Spinal cord (tissue), 9 donors: ENCODE measurements at regions not wholly inside any gene's neighbourhood (a gene's known extent, or its start where the extent isn't known, plus 50 kb on each side); places are given as distances from the start of the nearest gene placed in this dataset.

Experiments used
- DNase-seq, 6 donors: peaks; one replicate each; pipeline versions ENCODE4 v3.0.0 to v3.0.0-alpha.2; 2013 to 2015; ENCODE audit warnings: low spot score in 6 of 6, low read depth in 4 of 6
- H3K27ac ChIP-seq: one replicate; pipeline ENCODE4 v1.5.1; 2013; ENCODE audit warnings: low read depth, low read length, control low read depth
- H3K27me3 ChIP-seq: one replicate; pipeline ENCODE4 v1.6.1; 2013; ENCODE audit warnings: low read length; ENCODE audit not compliant: control insufficient read depth, insufficient read depth
- H3K36me3 ChIP-seq: one replicate; pipeline ENCODE4 v1.6.1; 2013; ENCODE audit warnings: low read length; ENCODE audit not compliant: control insufficient read depth, insufficient read depth
- H3K4me1 ChIP-seq: one replicate; pipeline ENCODE4 v1.6.1; 2013; ENCODE audit warnings: low read length; ENCODE audit not compliant: control insufficient read depth, insufficient read depth
- H3K4me3 ChIP-seq: one replicate; pipeline ENCODE4 v1.5.1; 2013; ENCODE audit warnings: low read depth, low read length, control low read depth
- H3K9me3 ChIP-seq: one replicate; pipeline ENCODE4 v1.6.1; 2013; ENCODE audit warnings: low read length; ENCODE audit not compliant: control insufficient read depth, insufficient read depth
- WGBS: methylation state at CpG from one replicate; pipeline ENCODE4 v1.1.5; 2013; ENCODE audit warnings: missing lambda C conversion rate; ENCODE audit not compliant: insufficient coverage; 5-methylcytosine and 5-hydroxymethylcytosine counted together
- donor health status: healthy.

- no peak for DNase-seq
- Histone ChIP-seq H3K27me3 (no peaks in the 10 kb centered on the region), H3K4me3 (no peak overlapping the region), H3K9me3 (no peaks in the 10 kb centered on the region), H3K36me3 (no peaks in the 10 kb centered on the region), H3K27ac (no peak overlapping the region), H3K4me1 (no peaks in the 10 kb centered on the region)
- 87% methylated on average over 6 of the region's 6 CpGs for WGBS
Observed at GRCh38 chr13:21999666-22000065, 328.8 kb downstream of the FGF9 start.

GRCh38 chr13:22000191-22000590 lies 329.3 kb downstream of the FGF9 start:
- 96% methylated on average over 8 of the region's 12 CpGs for WGBS
- no peak overlapping the region for H3K27ac ChIP-seq
- DNase-seq: no peak

GRCh38 chr13:22001336-22001735 lies 330.5 kb downstream of the FGF9 start:
- Histone ChIP-seq H3K4me3 (no peak overlapping the region), H3K9me3 (no peaks in the 10 kb centered on the region), H3K27ac (no peak overlapping the region), H3K27me3 (no peaks in the 10 kb centered on the region), H3K4me1 (no peaks in the 10 kb centered on the region), H3K36me3 (no peaks in the 10 kb centered on the region)
- 74% methylated on average over 9 of the region's 9 CpGs for WGBS
- DNase-seq: no peak

More at GRCh38 chr13:22000191-22000590, 329.3 kb downstream of the FGF9 start:
- Histone ChIP-seq H3K27me3 (no peaks in the 10 kb centered on the region), H3K36me3 (no peaks in the 10 kb centered on the region), H3K9me3 (no peaks in the 10 kb centered on the region), H3K4me3 (no peak overlapping the region), H3K4me1 (no peaks in the 10 kb centered on the region)

- WGBS: 74% methylated on average over 4 of the region's 4 CpGs
- no peaks in the 10 kb centered on the region for H3K27me3 ChIP-seq
- H3K4me1 ChIP-seq: no peaks in the 10 kb centered on the region
- no peaks in the 10 kb centered on the region for H3K36me3 ChIP-seq
- no peak overlapping the region for H3K4me3 ChIP-seq
- no peaks in the 10 kb centered on the region for H3K9me3 ChIP-seq
- H3K27ac ChIP-seq: no peak overlapping the region
- no peak for DNase-seq
Observed at GRCh38 chr13:22002893-22003292, 332.0 kb downstream of the FGF9 start.

- no peak for DNase-seq
- WGBS: 94% methylated on average over 8 of the region's 8 CpGs
- no peaks in the 10 kb centered on the region for H3K36me3 ChIP-seq
- no peak overlapping the region for H3K27ac ChIP-seq
- no peak overlapping the region for H3K4me3 ChIP-seq
- no peaks in the 10 kb centered on the region for H3K9me3 ChIP-seq
- no peaks in the 10 kb centered on the region for H3K4me1 ChIP-seq
- H3K27me3 ChIP-seq: no peaks in the 10 kb centered on the region
Observed at GRCh38 chr13:22009500-22009899, 338.6 kb downstream of the FGF9 start.

- Histone ChIP-seq H3K4me3 (no peak overlapping the region), H3K27me3 (no peaks in the 10 kb centered on the region), H3K9me3 (no peaks in the 10 kb centered on the region), H3K27ac (no peak overlapping the region), H3K36me3 (no peaks in the 10 kb centered on the region), H3K4me1 (no peaks in the 10 kb centered on the region)
- no peak for DNase-seq
- 91% methylated on average over 4 of the region's 6 CpGs for WGBS
Observed at GRCh38 chr13:22009937-22010336, 339.1 kb downstream of the FGF9 start.

GRCh38 chr13:22012686-22013085 lies 341.8 kb downstream of the FGF9 start:
- Histone ChIP-seq H3K27me3 (no peaks in the 10 kb centered on the region), H3K4me1 (no peaks in the 10 kb centered on the region), H3K4me3 (no peak overlapping the region), H3K36me3 (no peaks in the 10 kb centered on the region), H3K9me3 (no peaks in the 10 kb centered on the region), H3K27ac (no peak overlapping the region)
- no peak for DNase-seq
- WGBS: no CpG with 5 or more reads among the region's 2 CpGs

- H3K27me3 ChIP-seq: no peaks in the 10 kb centered on the region
- no peaks in the 10 kb centered on the region for H3K36me3 ChIP-seq
- H3K27ac ChIP-seq: no peak overlapping the region
- no peak overlapping the region for H3K4me3 ChIP-seq
- DNase-seq: no peak
- WGBS: 81% methylated on average over 3 of the region's 6 CpGs
- no peaks in the 10 kb centered on the region for H3K4me1 ChIP-seq
- H3K9me3 ChIP-seq: no peaks in the 10 kb centered on the region
Observed at GRCh38 chr13:22014469-22014868, 343.6 kb downstream of the FGF9 start.

GRCh38 chr13:22017226-22017625 lies 346.4 kb downstream of the FGF9 start:
- Histone ChIP-seq H3K9me3 (no peaks in the 10 kb centered on the region), H3K36me3 (no peaks in the 10 kb centered on the region), H3K4me1 (no peaks in the 10 kb centered on the region), H3K27ac (no peak overlapping the region), H3K27me3 (no peaks in the 10 kb centered on the region), H3K4me3 (no peak overlapping the region)
- DNase-seq: no peak
- WGBS: 55% methylated on average over 2 of the region's 3 CpGs

GRCh38 chr13:22018076-22018835 lies 347.4 kb downstream of the FGF9 start:
- Histone ChIP-seq H3K27me3 (no peaks in the 10 kb centered on the region), H3K27ac (no peak overlapping the region), H3K9me3 (no peaks in the 10 kb centered on the region), H3K4me1 (no peaks in the 10 kb centered on the region), H3K4me3 (no peak overlapping the region), H3K36me3 (no peaks in the 10 kb centered on the region)
- 83% methylated on average over 11 of the region's 14 CpGs for WGBS
- peak in 2 of 6 donors; percentile 8 to 20 for DNase-seq
